Ishikawa (cell line): ENCODE measurements at regions not wholly inside any gene's neighbourhood (a gene's known extent, or its start where the extent isn't known, plus 50 kb on each side); places are given as distances from the start of the nearest gene placed in this dataset.

Experiments used
- CEBPB ChIP-seq: IDR thresholded peaks from 2 replicates; pipeline ENCODE4 v1.6.1; 2012
- CREB1 ChIP-seq: IDR thresholded peaks from 2 replicates; pipeline ENCODE4 v1.6.1; 2012; ENCODE audit warnings: low read depth
- EGR1 ChIP-seq: IDR thresholded peaks from 2 replicates; pipeline ENCODE4 v1.6.1; 2012
- EP300 ChIP-seq: IDR thresholded peaks from 2 replicates; pipeline ENCODE4 v1.6.1; 2012; ENCODE audit warnings: borderline replicate concordance
- FOXM1 ChIP-seq: IDR thresholded peaks from 2 replicates; pipeline ENCODE4 v1.6.1; 2012; ENCODE audit warnings: low read depth, borderline replicate concordance
- NFIC ChIP-seq: IDR thresholded peaks from 2 replicates; pipeline ENCODE4 v1.6.1; 2012
- RAD21 ChIP-seq: IDR thresholded peaks from 2 replicates; pipeline ENCODE4 v1.6.1; 2012; ENCODE audit warnings: low read depth
- TAF1 ChIP-seq: IDR thresholded peaks from 2 replicates; pipeline ENCODE4 v1.6.1; 2012; ENCODE audit warnings: low read depth, mild to moderate bottlenecking
- TCF12 ChIP-seq: IDR thresholded peaks from 2 replicates; pipeline ENCODE4 v1.6.1; 2012; ENCODE audit warnings: low read depth
- TEAD4 ChIP-seq: IDR thresholded peaks from 2 replicates; pipeline ENCODE4 v1.6.1; 2012
- YY1 ChIP-seq: IDR thresholded peaks from 2 replicates; pipeline ENCODE4 v1.6.1; 2012; ENCODE audit warnings: low read depth
- ZBTB7A ChIP-seq: IDR thresholded peaks from 2 replicates; pipeline ENCODE4 v1.6.1; 2012; ENCODE audit warnings: low read depth
- TF ChIP-seq, protein P1 (sequence below): IDR thresholded peaks from 2 replicates; pipeline ENCODE4 v1.6.1; 2012
- TF ChIP-seq, protein P2 (sequence below): IDR thresholded peaks from 2 replicates; pipeline ENCODE4 v1.6.1; 2012
- TF ChIP-seq, protein P3 (sequence below): IDR thresholded peaks from 2 replicates; pipeline ENCODE4 v1.6.1; 2012; ENCODE audit warnings: low read depth, mild to moderate bottlenecking

DNA sequence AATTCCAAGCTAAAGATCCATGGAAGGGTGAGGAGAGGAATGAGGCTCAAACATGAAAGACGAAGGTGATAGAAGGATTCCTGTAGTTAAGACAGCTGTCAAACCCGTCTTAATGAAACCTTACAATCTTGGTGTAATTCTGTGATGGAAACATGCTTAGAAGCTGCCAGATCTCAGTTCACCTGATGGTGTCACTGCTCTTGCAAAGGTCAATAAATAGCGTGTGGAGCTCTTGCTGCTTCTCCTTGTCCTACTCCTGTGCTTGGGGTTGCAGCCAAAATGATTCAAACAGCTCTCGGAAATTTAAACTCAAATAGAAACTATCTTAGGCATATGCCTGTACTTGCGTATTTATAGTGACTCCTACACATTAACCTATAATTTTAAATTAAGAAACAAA is 1705.0 kb downstream of the OLFM4 start:
- TF ChIP-seq, protein P1, sequence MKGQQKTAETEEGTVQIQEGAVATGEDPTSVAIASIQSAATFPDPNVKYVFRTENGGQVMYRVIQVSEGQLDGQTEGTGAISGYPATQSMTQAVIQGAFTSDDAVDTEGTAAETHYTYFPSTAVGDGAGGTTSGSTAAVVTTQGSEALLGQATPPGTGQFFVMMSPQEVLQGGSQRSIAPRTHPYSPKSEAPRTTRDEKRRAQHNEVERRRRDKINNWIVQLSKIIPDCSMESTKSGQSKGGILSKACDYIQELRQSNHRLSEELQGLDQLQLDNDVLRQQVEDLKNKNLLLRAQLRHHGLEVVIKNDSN: no peak
- no peak for TF ChIP-seq YY1
- TF ChIP-seq EP300: no peak
- TF ChIP-seq RAD21: no peak; the same call in 1 of the 2 replicates
- no peak for TF ChIP-seq NFIC
- no peak for TF ChIP-seq TEAD4
- no peak for TF ChIP-seq FOXM1
- TF ChIP-seq, protein P2, sequence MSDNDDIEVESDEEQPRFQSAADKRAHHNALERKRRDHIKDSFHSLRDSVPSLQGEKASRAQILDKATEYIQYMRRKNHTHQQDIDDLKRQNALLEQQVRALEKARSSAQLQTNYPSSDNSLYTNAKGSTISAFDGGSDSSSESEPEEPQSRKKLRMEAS: no peak
- no peak for TF ChIP-seq CREB1

DNA sequence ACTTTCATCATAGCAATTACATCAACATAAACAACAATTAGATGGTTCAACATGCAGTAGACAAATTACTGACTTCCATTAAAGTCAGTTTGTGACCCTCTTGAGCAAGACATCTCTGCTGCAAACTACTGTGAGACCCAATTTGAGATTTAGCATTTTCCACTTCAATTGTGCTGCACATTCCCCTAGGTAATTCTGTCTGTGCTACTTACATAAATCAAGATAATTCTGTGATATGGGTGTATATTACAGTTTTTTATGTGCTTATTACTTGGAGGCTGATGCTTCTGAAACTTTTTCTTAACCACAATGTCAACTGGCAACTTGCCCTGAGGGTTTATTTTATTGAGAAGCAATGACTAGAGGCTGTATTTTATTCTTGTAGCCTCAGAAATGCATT is 1714.4 kb downstream of the OLFM4 start:
- TF ChIP-seq NFIC (no peak), TCF12 (no peak), CREB1 (no peak), TAF1 (no peak), YY1 (no peak), RAD21 (no peak), ZBTB7A (no peak), CEBPB (no peak)
- TF ChIP-seq, protein P2: no peak
- TF ChIP-seq, protein P3, sequence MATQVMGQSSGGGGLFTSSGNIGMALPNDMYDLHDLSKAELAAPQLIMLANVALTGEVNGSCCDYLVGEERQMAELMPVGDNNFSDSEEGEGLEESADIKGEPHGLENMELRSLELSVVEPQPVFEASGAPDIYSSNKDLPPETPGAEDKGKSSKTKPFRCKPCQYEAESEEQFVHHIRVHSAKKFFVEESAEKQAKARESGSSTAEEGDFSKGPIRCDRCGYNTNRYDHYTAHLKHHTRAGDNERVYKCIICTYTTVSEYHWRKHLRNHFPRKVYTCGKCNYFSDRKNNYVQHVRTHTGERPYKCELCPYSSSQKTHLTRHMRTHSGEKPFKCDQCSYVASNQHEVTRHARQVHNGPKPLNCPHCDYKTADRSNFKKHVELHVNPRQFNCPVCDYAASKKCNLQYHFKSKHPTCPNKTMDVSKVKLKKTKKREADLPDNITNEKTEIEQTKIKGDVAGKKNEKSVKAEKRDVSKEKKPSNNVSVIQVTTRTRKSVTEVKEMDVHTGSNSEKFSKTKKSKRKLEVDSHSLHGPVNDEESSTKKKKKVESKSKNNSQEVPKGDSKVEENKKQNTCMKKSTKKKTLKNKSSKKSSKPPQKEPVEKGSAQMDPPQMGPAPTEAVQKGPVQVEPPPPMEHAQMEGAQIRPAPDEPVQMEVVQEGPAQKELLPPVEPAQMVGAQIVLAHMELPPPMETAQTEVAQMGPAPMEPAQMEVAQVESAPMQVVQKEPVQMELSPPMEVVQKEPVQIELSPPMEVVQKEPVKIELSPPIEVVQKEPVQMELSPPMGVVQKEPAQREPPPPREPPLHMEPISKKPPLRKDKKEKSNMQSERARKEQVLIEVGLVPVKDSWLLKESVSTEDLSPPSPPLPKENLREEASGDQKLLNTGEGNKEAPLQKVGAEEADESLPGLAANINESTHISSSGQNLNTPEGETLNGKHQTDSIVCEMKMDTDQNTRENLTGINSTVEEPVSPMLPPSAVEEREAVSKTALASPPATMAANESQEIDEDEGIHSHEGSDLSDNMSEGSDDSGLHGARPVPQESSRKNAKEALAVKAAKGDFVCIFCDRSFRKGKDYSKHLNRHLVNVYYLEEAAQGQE: no peak

DNA sequence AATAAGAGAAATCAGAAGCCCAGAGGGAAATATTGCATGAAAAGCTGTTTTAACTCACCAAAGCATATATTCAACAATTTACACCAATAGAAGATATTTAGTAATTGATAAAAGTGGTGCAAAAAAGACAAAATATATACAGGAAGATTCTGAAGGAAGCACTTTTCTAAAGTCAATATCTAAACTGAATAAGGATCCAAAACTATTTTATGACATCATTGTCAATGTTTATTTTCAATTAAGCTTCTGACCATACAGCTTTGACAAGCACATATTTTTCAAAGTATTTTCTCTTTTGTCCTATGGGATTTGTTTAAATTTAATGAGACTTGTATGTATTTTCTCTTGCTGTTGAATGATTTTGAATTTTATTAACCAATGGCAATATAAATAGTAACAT is 1716.1 kb downstream of the OLFM4 start:
- TF ChIP-seq ZBTB7A: no peak
- no peak for TF ChIP-seq FOXM1
- no peak for TF ChIP-seq EGR1
- TF ChIP-seq, protein P2: no peak
- TF ChIP-seq, protein P3: no peak
- TF ChIP-seq TCF12: no peak
- no peak for TF ChIP-seq RAD21
- TF ChIP-seq TEAD4: no peak
- TF ChIP-seq NFIC: no peak
- no peak for TF ChIP-seq YY1
- TF ChIP-seq CREB1: no peak

DNA sequence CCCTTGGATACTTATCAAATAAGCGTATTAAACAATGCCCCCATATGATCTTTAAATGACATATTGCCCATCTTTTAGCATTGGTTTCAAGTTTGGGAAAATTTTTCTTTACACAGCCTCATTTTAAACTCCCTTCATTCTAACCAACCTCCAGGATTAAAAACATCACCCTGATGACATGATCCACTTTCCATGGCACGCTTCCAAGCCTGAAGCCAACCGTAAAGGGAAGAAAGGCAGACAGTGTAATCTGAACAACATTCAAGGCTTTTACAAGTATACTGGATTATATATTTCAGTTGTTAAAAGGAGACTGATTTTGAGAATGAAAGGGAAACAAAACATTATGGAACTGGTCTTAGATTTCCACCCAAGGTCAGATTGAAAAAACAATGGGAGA is 1721.9 kb downstream of the OLFM4 start:
- TF ChIP-seq CREB1 (no peak), EGR1 (no peak), CEBPB (no peak), ZBTB7A (no peak), TAF1 (no peak), TCF12 (no peak), RAD21 (no peak), TEAD4 (no peak), FOXM1 (no peak), NFIC (no peak)
- TF ChIP-seq, protein P1: no peak
- TF ChIP-seq, protein P3: no peak
- TF ChIP-seq, protein P2: no peak
